C4-2B (cell line): ENCODE measurements at regions not wholly inside any gene's neighbourhood (a gene's known extent, or its start where the extent isn't known, plus 50 kb on each side); places are given as distances from the start of the nearest gene placed in this dataset.

Experiments used
- H3K27ac ChIP-seq: fragments of 450-650 bp; 2 replicates; pipeline ENCODE4 v1.5.1; 2017
- CTCF ChIP-seq: fragments of 450-650 bp; conservative IDR thresholded peaks from 2 replicates; pipeline ENCODE4 v1.5.1; 2017; ENCODE audit warnings: mild to moderate bottlenecking
- ZFX ChIP-seq: fragments of 450-650 bp; IDR thresholded peaks from 2 replicates; pipeline ENCODE4 v1.6.1; 2017

GRCh38 chr4:32499171-32499570 is 1779.0 kb downstream of the PCDH7 start:
- no peak overlapping the region for H3K27ac ChIP-seq
- TF ChIP-seq ZFX = no peak
- TF ChIP-seq CTCF = no peak

DNA sequence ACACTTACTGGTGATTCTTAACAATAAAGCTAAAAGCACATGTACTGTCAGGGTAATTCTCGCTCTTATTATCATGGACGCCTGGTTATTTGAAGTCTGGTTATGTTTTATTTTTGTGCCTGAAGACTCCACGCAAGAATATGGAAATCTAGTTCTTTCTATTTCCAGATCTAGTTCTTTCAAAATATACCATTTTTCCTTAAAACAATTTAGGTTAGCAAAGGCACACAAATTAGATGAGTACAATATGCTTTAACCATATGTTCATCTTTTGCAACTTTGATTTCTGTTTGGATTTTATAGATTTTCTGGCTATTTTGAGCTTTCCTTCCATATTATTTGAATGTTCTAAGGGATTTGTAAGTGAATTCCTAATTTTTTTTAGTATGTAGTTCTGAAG is 1783.1 kb downstream of the PCDH7 start:
- TF ChIP-seq ZFX (no peak), CTCF (no peak)
- H3K27ac ChIP-seq = no peak overlapping the region

- no peak for TF ChIP-seq CTCF
- TF ChIP-seq ZFX = no peak
- H3K27ac ChIP-seq = no peak overlapping the region
These were observed 1785.9 kb downstream of the PCDH7 start for GRCh38 chr4:32506067-32506466.

- no peak overlapping the region for H3K27ac ChIP-seq
- TF ChIP-seq ZFX = no peak
- no peak for TF ChIP-seq CTCF
These were observed 1798.9 kb downstream of the PCDH7 start for GRCh38 chr4:32519060-32519459.

- H3K27ac ChIP-seq = no peak overlapping the region
- TF ChIP-seq ZFX (no peak), CTCF (no peak)
These were observed 1805.3 kb downstream of the PCDH7 start for GRCh38 chr4:32525420-32525819.

GRCh38 chr4:32544846-32545245 is 1824.7 kb downstream of the PCDH7 start:
- no peak overlapping the region for H3K27ac ChIP-seq
- TF ChIP-seq ZFX = no peak
- no peak for TF ChIP-seq CTCF

- TF ChIP-seq CTCF (no peak), ZFX (no peak)
These were observed 1831.8 kb downstream of the PCDH7 start for GRCh38 chr4:32551943-32552342.

More at GRCh38 chr4:32551943-32552342, 1831.8 kb downstream of the PCDH7 start:
- no peak overlapping the region for H3K27ac ChIP-seq
